Subcutaneous abdominal adipose tissue (tissue), 5 donors: ENCODE measurements at regions not wholly inside any gene's neighbourhood (a gene's known extent, or its start where the extent isn't known, plus 50 kb on each side); places are given as distances from the start of the nearest gene placed in this dataset.
"Not testable (repeated sequence)": the region's sequence is repeated elsewhere in the genome, so short reads cannot be mapped to it uniquely, and the experiment has no call there.

Experiments used
- H3K27ac ChIP-seq: one replicate; pipeline ENCODE4 v1.7.0; 2013; ENCODE audit warnings: low read depth, mild to moderate bottlenecking, inconsistent platforms, low read length, moderate library complexity
- H3K27me3 ChIP-seq, 5 donors: one replicate each; pipeline ENCODE4 v1.7.0; 2013; ENCODE audit warnings: low read length in 5 of 5, inconsistent platforms in 1 of 5; ENCODE audit not compliant: control insufficient read depth in 5 of 5, insufficient read depth in 4 of 5
- H3K36me3 ChIP-seq, 5 donors: one replicate each; pipeline ENCODE4 v1.7.0; 2013; ENCODE audit warnings: low read length in 5 of 5; ENCODE audit not compliant: control insufficient read depth in 5 of 5, insufficient read depth in 5 of 5
- H3K4me1 ChIP-seq, 5 donors: one replicate each; pipeline ENCODE4 v1.7.0; 2013; ENCODE audit warnings: low read length in 5 of 5, mild to moderate bottlenecking in 3 of 5, moderate library complexity in 1 of 5; ENCODE audit not compliant: control insufficient read depth in 5 of 5, insufficient read depth in 5 of 5
- H3K4me3 ChIP-seq, 5 donors: one replicate each; pipeline ENCODE4 v1.7.0; 2013; ENCODE audit warnings: low read length in 5 of 5, low read depth in 1 of 5
- H3K9ac ChIP-seq, 5 donors: one replicate each; pipeline ENCODE4 v1.7.0; 2013; ENCODE audit warnings: low read length in 5 of 5, mild to moderate bottlenecking in 4 of 5, moderate library complexity in 3 of 5
- H3K9me3 ChIP-seq, 5 donors: one replicate each; pipeline ENCODE4 v1.7.0; 2013; ENCODE audit warnings: low read length in 5 of 5; ENCODE audit not compliant: control insufficient read depth in 5 of 5
- donor health status: healthy.
- donor health status: healthy.
- donor health status: healthy.
- donor health status: healthy.
- donor health status: healthy.

GRCh38 chr3:164416491-164417222 is 661.6 kb downstream of the SI start:
- no peaks in the 10 kb centered on the region for H3K9me3 ChIP-seq
- H3K4me1 ChIP-seq: peaks cover 0 to 9% (median 0%) of the 10 kb centered on the region in 5 donors
- no peak overlapping the region for H3K27ac ChIP-seq
- H3K4me3 ChIP-seq: no peak overlapping the region
- H3K27me3 ChIP-seq: no peaks in the 10 kb centered on the region
- H3K9ac ChIP-seq: no peak overlapping the region
- no peaks in the 10 kb centered on the region for H3K36me3 ChIP-seq

DNA sequence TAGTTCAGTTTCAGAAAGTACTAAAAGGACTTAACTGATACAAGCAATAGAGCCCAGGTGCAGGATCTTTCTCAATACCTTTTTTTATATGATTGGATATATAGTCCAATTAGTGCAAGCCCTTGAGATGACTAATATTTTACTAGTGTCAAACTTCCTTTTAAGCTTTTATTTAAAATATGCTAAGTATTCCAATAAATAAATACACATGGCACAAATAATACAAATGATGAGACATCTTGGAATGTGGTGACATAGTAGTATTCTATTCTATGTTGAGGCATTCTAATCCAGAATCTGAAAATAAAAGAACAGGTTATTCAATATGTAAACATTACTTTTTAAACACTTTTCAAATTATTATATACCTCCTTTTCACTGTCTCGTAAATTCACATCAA is 670.0 kb downstream of the SI start:
- no peak overlapping the region for H3K27ac ChIP-seq
- H3K4me3 ChIP-seq: no peak overlapping the region

DNA sequence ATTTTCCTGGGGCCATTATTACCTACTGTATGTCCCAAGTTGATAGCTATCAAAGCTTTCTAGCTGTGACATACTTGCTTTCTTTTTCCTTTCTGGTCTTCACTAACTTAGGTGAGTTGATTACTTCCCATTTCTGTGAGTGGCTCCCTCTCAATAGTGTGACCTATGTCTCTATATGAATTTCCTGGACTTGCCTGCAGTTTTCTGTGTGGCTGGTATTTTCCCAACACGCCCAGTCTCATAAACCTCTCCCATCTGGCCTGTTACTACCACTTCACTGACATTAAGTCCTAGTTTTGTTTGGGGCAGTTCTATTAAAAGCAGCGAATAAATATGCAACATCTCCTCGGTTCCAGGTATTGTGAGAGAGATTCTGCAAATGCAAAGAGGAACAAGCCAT is 671.2 kb downstream of the SI start:
- Histone ChIP-seq H3K4me1 (no peaks in the 10 kb centered on the region), H3K4me3 (no peak overlapping the region), H3K36me3 (no peaks in the 10 kb centered on the region), H3K27me3 (no peaks in the 10 kb centered on the region), H3K9me3 (no peaks in the 10 kb centered on the region), H3K9ac (no peak overlapping the region), H3K27ac (no peak overlapping the region)

More for the DNA sequence above, 670.0 kb downstream of the SI start:
- Histone ChIP-seq H3K9ac (no peak overlapping the region), H3K9me3 (no peaks in the 10 kb centered on the region), H3K36me3 (no peaks in the 10 kb centered on the region), H3K27me3 (no peaks in the 10 kb centered on the region), H3K4me1 (no peaks in the 10 kb centered on the region)

- Histone ChIP-seq H3K27ac (no peak overlapping the region), H3K4me3 (no peak overlapping the region), H3K4me1 (no peaks in the 10 kb centered on the region), H3K36me3 (no peaks in the 10 kb centered on the region), H3K9me3 (no peaks in the 10 kb centered on the region), H3K9ac (no peak overlapping the region), H3K27me3 (no peaks in the 10 kb centered on the region)
Measured at GRCh38 chr3:164406281-164406680, 672.0 kb downstream of the SI start.

DNA sequence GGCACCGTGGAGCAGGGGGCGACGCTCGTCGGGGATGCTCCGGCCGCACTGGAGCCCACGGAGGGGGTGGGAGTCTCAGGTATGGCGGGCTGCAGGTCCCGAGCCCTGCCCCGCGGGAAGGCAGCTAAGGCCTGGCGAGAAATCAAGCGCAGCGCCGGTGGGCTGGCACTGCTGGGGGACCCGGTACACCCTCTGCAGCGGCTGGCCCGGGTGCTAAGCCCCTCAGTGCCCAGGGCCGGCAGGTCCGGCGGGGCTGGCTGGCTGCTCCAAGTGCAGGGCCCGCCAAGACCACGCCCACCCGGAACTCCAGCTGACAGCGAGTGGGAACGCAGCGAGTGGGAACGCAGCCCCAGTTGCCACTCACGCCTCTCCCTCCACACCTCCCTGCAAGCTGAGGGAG is 676.4 kb downstream of the SI start:
- no peaks in the 10 kb centered on the region for H3K4me1 ChIP-seq
- H3K27me3 ChIP-seq: no peaks in the 10 kb centered on the region
- no peak overlapping the region for H3K9ac ChIP-seq
- no peaks in the 10 kb centered on the region for H3K36me3 ChIP-seq
- no peak overlapping the region for H3K27ac ChIP-seq
- H3K9me3 ChIP-seq: no peaks in the 10 kb centered on the region
- H3K4me3 ChIP-seq: no peak overlapping the region

DNA sequence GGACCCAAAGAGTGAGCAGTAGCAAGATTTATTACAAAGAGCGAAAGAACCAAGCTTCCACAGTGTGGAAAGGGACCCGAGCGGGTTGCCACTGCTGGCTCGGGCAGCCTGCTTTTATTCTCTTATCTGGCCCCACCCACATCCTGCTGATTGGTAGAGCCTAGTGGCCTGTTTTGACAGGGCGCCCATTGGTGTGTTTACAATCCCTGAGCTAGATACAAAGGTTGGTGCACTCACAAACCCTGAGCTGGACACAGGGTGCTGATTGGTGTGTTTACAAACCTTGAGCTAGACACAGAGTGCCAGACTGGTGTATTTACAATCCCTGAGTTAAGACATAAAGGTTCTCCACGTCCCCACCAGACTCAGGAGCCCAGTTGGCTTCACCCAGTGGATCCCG is 676.9 kb downstream of the SI start:
- H3K27ac ChIP-seq, H3K27me3 ChIP-seq, H3K36me3 ChIP-seq, H3K9me3 ChIP-seq, H3K4me3 ChIP-seq, H3K9ac ChIP-seq, H3K4me1 ChIP-seq: not testable (repeated sequence)

GRCh38 chr3:164397462-164397861 is 680.8 kb downstream of the SI start:
- Histone ChIP-seq H3K36me3 (no peaks in the 10 kb centered on the region), H3K4me3 (no peak overlapping the region), H3K27ac (no peak overlapping the region), H3K9me3 (no peaks in the 10 kb centered on the region), H3K9ac (no peak overlapping the region), H3K4me1 (no peaks in the 10 kb centered on the region), H3K27me3 (no peaks in the 10 kb centered on the region)

- Histone ChIP-seq H3K27me3 (no peaks in the 10 kb centered on the region), H3K27ac (no peak overlapping the region)
Measured at GRCh38 chr3:164393171-164393570, 685.1 kb downstream of the SI start.

DNA sequence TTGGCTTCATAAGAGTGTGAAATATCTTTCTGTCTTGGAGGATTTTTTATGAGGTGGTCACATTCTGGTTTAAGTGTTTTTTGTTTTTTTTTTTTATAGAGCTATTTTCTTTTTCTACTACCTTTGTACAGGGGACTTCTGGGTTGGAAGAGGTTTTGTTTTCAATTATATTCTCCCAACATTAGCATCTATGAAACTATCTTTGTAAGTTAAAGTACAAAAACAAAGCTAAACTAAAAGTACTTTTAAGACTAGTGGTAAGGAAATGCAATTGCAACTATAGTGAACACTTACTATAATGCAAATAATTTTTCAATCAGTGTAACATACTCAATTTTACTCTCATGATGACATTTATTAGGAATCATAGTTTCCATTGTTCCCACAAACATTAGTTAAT is 688.2 kb downstream of the SI start:
- Histone ChIP-seq H3K27me3 (no peaks in the 10 kb centered on the region), H3K4me3 (no peak overlapping the region), H3K4me1 (no peaks in the 10 kb centered on the region), H3K27ac (no peak overlapping the region), H3K9ac (no peak overlapping the region), H3K9me3 (no peaks in the 10 kb centered on the region), H3K36me3 (no peaks in the 10 kb centered on the region)

More at GRCh38 chr3:164393171-164393570, 685.1 kb downstream of the SI start:
- Histone ChIP-seq H3K4me1 (no peaks in the 10 kb centered on the region), H3K36me3 (no peaks in the 10 kb centered on the region), H3K9me3 (no peaks in the 10 kb centered on the region), H3K9ac (no peak overlapping the region), H3K4me3 (no peak overlapping the region)

DNA sequence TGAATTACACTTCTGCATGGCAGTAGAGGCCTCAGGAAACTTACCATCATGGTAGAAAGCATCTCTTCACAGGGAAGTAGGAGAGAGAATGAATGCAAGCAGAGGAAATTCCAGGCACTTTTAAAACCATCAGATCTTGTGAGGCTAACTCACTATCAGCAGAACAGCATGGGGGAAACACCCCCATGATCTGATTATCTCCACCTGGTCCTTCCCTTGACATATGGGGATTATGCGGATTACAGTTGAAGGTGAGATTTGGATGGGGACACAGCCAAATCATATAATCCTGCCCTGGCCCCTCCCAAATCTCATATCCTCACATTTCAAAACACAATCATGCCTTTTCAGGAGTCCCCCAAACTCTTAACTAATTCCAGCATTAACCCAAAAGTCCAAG is 691.1 kb downstream of the SI start:
- Histone ChIP-seq H3K9me3 (no peaks in the 10 kb centered on the region), H3K4me3 (no peak overlapping the region), H3K27ac (no peak overlapping the region), H3K27me3 (no peaks in the 10 kb centered on the region), H3K36me3 (no peaks in the 10 kb centered on the region), H3K9ac (no peak overlapping the region), H3K4me1 (no peaks in the 10 kb centered on the region)
